ENCODE measurements at regions not wholly inside any gene's neighbourhood (a gene's known extent, or its start where the extent isn't known, plus 50 kb on each side); places are given as distances from the start of the nearest gene placed in this dataset.

GRCh38 chr11:92531065-92531739 is 306.6 kb downstream of the FAT3 start:
- no peak for TF ChIP-seq RXRA (IDR thresholded peaks at IDR 0.05; ENCODE audit: borderline replicate concordance, low read depth)
- no peak for TF ChIP-seq CTCF (IDR thresholded peaks at IDR 0.05)
- TF ChIP-seq GATA2 (CRISPR knock-in tag; IDR thresholded peaks at IDR 0.05) = no peak
- no peak for TF ChIP-seq TEAD4 (IDR thresholded peaks at IDR 0.05; ENCODE audit: borderline replicate concordance, insufficient read depth)
- no peak for TF ChIP-seq SIN3A (IDR thresholded peaks at IDR 0.05; ENCODE audit: borderline replicate concordance, low read depth, low read length)
- no peak for TF ChIP-seq IRF3 (IDR thresholded peaks at IDR 0.05; ENCODE audit: low read depth, low read length)

All from SK-N-SH (cell line).